ENCODE measurements at regions not wholly inside any gene's neighbourhood (a gene's known extent, or its start where the extent isn't known, plus 50 kb on each side); places are given as distances from the start of the nearest gene placed in this dataset.
"Not testable (repeated sequence)": the region's sequence is repeated elsewhere in the genome, so short reads cannot be mapped to it uniquely, and the experiment has no call there.

DNA sequence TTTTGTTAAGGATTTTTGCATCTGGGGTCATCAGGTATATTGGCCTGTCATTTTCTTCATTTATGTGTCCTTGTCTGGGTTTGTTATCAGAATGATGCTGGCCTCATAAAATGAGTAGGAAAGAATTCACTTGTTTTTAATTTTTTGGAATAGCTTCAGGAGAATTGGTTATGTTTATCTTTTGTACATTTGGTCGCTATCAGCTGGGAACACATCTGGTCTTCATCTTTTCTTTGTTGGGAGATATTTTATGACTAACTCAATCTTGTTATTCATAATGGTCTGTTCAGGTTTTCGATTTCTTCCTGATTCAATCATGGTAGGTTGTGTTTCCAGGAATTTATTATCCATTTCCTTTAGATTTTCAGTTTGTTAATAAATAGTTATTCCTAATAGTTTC lies 207.5 kb upstream of the ASCC3 start:
- DNase-seq = no peak
- no peaks in the 10 kb centered on the region for H3K4me1 Mint-ChIP-seq (ENCODE audit: low read depth)
- intact Hi-C loops (cut with micrococcal nuclease) = no loop called here
- H3K9me3 Mint-ChIP-seq = peaks cover 10% of the 10 kb centered on the region
- no peak overlapping the region for H3K27ac Mint-ChIP-seq
- H3K36me3 Mint-ChIP-seq (ENCODE audit: low read depth) = no peaks in the 10 kb centered on the region
- peaks cover 7% of the 10 kb centered on the region for H3K27me3 Mint-ChIP-seq (ENCODE audit: low read depth)
- CTCF ChIA-PET = no interaction called here
- no peak overlapping the region for H3K4me3 Mint-ChIP-seq

DNA sequence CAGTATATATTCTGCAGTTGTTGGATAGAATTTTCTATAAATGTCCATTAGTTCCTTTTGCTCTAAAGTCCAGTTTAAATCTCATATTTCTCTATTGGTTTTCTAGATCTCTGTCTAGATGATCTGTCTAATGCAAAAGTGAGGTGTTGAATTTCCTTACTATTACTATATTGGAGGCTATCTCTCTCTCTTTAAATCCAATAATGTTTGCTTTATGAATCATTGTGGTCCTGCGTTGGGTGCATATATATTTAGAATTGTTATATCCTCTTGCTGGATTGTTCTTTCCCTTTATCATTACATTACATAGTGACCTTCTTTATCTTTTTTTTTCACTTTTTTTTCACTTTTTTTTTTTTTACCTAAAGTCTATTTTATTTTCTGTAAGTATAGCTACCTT lies 208.5 kb upstream of the ASCC3 start:
- intact Hi-C loops (cut with micrococcal nuclease) = no loop called here
- no peak for DNase-seq
- H3K4me1 Mint-ChIP-seq (ENCODE audit: low read depth) = no peaks in the 10 kb centered on the region
- H3K4me3 Mint-ChIP-seq = no peak overlapping the region
- CTCF ChIA-PET = no interaction called here
- no peak overlapping the region for H3K27ac Mint-ChIP-seq
- H3K36me3 Mint-ChIP-seq (ENCODE audit: low read depth) = no peaks in the 10 kb centered on the region
- peaks cover 7% of the 10 kb centered on the region for H3K27me3 Mint-ChIP-seq (ENCODE audit: low read depth)
- peaks cover 10% of the 10 kb centered on the region for H3K9me3 Mint-ChIP-seq

- peaks cover 7% of the 10 kb centered on the region for H3K27me3 Mint-ChIP-seq (ENCODE audit: low read depth)
- H3K4me3 Mint-ChIP-seq = no peak overlapping the region
- CTCF ChIA-PET = no interaction called here
- no peak overlapping the region for H3K27ac Mint-ChIP-seq
- H3K36me3 Mint-ChIP-seq (ENCODE audit: low read depth) = no peaks in the 10 kb centered on the region
- H3K9me3 Mint-ChIP-seq = peaks cover 10% of the 10 kb centered on the region
- H3K4me1 Mint-ChIP-seq (ENCODE audit: low read depth) = no peaks in the 10 kb centered on the region
- DNase-seq = no peak
- intact Hi-C loops (cut with micrococcal nuclease) = no loop called here
These were observed 209.2 kb upstream of the ASCC3 start for GRCh38 chr6:101090281-101090680.

DNA sequence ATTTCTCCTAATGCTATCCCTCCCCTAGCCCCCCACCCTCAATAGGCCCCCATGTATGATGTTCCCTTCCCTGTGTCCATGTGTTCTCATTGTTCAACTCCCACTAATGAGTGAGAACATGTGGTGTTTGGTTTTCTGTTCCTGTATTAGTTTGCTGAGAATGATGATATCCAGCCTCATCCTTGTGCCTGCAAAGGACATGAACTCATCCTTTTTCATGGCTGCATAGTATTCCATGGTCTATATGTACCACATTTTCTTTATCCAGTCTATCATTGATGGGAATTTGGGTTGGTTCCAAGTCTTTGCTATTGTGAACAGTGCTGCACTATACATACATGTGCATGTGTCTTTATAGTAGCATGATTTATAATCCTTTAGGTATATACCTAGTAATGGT lies 217.5 kb upstream of the ASCC3 start:
- H3K27ac Mint-ChIP-seq; DNase-seq; H3K9me3 Mint-ChIP-seq; H3K36me3 Mint-ChIP-seq (ENCODE audit: low read depth); H3K4me3 Mint-ChIP-seq; H3K4me1 Mint-ChIP-seq (ENCODE audit: low read depth); CTCF ChIA-PET; H3K27me3 Mint-ChIP-seq (ENCODE audit: low read depth); intact Hi-C loops (cut with micrococcal nuclease): not testable (repeated sequence)

DNA sequence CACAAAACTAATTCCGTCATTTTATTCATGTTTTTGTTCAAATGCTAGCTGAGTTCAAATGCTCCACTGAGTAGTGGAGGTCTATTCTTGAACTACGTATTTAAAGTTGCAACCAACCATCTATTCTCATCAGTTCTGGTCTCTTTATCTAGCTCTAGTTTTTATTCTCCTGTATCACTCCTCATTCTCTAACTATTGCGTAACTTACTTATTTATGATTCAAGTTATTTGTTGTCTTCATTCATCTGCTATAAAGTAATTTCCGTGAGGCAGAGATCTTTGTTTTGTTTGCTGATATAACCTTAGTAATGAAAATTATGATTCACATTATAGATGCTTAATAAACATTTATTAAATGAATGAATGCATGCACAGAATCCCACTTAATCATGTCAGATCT lies 221.6 kb upstream of the ASCC3 start:
- CTCF ChIA-PET = no interaction called here
- DNase-seq = no peak
- Mint-ChIP-seq H3K4me1 (ENCODE audit: low read depth) (no peaks in the 10 kb centered on the region), H3K27ac (no peak overlapping the region), H3K36me3 (ENCODE audit: low read depth) (no peaks in the 10 kb centered on the region), H3K9me3 (peaks cover 3% of the 10 kb centered on the region), H3K27me3 (ENCODE audit: low read depth) (peaks cover 2% of the 10 kb centered on the region), H3K4me3 (no peak overlapping the region)
- intact Hi-C loops (cut with micrococcal nuclease) = no loop called here

GRCh38 chr6:101108286-101108685 lies 227.2 kb upstream of the ASCC3 start:
- Mint-ChIP-seq H3K27ac (no peak overlapping the region), H3K9me3 (no peaks in the 10 kb centered on the region), H3K4me3 (no peak overlapping the region), H3K27me3 (ENCODE audit: low read depth) (no peaks in the 10 kb centered on the region), H3K4me1 (ENCODE audit: low read depth) (no peaks in the 10 kb centered on the region), H3K36me3 (ENCODE audit: low read depth) (no peaks in the 10 kb centered on the region)
- DNase-seq = no peak
- intact Hi-C loops (cut with micrococcal nuclease) = no loop called here
- CTCF ChIA-PET = interaction anchor here (0.6 kb wide), 1 partner anchor 1965 kb away, joined by 3 read pairs; no protein-coding TSS in a partner anchor

DNA sequence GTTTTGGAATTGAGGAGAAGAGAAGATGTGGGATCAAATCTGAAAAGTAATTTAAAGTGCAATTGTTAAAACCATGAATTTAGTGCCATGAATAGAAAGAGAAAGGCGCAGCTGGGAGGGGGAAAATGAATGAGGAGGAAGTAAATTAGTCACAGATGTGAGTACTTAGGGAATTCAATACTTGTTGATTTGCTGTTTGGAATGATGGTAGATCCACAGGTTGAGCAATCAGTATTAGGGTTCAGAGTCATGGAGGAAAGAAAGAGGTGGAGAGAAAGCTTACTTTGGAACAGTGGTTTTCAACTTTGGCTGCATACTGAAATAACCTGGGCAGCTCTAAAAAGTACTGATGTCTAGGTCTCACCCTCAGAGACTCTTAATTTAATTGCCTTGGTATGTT lies 229.7 kb upstream of the ASCC3 start:
- Mint-ChIP-seq H3K9me3 (no peaks in the 10 kb centered on the region), H3K27ac (no peak overlapping the region), H3K27me3 (ENCODE audit: low read depth) (no peaks in the 10 kb centered on the region), H3K4me3 (no peak overlapping the region), H3K36me3 (ENCODE audit: low read depth) (no peaks in the 10 kb centered on the region), H3K4me1 (ENCODE audit: low read depth) (no peaks in the 10 kb centered on the region)
- intact Hi-C loops (cut with micrococcal nuclease) = no loop called here
- CTCF ChIA-PET = no interaction called here
- DNase-seq = no peak

DNA sequence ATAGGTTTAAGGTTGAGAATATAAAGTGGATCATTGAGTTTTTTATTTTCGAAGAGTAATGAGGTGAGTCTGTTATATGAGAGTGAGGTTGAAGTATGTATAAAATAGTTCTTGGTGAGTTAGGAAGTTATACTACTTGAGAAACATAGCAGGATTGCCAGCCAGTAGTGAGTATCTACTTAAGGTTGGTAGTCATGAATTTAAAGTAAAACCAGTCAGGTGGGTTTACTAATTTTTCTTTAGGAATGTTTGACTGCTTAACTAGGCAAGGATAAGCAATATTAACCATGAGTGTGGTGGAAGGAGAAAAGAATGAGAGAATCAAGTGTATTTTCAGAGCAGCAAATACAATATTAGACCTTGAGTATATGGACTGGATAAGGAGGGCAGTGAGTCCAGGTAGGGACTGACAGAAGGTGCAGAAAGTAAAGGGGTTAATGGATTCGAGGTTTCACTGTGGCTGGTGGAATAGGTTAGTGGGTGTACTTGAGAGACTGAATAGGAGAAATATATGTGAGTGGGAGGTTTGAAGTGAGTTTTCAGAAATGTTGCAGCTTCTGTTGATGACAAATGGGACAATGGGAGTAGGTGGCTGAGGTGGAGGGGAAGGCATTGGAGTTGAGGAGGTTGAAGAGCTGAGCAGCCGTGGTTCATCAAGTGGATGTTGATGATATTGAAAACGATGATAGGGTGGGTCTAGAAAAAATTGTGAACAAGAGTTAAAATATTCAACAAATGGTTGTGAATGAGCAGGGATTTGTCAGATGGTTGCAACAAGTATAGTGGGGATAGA lies 232.5 kb upstream of the ASCC3 start:
- DNase-seq = no peak
- Mint-ChIP-seq H3K27me3 (ENCODE audit: low read depth) (no peaks in the 10 kb centered on the region), H3K27ac (no peak overlapping the region), H3K4me3 (no peak overlapping the region), H3K4me1 (ENCODE audit: low read depth) (no peaks in the 10 kb centered on the region), H3K9me3 (no peaks in the 10 kb centered on the region), H3K36me3 (ENCODE audit: low read depth) (no peaks in the 10 kb centered on the region)
- CTCF ChIA-PET = interaction anchor here (0.7 kb wide), 1 partner anchor 1123 kb away, joined by 3 read pairs; no protein-coding TSS in a partner anchor
- intact Hi-C loops (cut with micrococcal nuclease) = no loop called here

DNA sequence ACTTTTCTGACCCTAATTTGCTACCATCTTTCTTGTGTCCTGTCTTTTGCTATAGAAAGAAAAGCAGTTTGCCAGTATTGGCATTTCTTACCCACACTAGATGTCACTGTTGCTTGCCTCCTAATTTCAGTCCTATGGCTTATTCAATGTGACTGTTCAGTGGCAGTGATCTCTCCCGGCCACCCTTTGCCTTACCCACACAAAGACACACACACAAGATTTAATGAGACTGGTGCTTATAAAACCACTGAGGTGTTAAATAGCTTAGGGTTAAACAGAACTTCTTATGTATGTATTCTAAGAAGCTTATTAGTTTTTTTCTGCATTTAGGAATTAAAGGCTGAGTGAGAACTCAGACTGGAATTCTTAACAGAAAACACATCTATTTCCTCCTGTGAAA lies 233.6 kb upstream of the ASCC3 start:
- intact Hi-C loops (cut with micrococcal nuclease) = no loop called here
- no peak overlapping the region for H3K4me3 Mint-ChIP-seq

GRCh38 chr6:101116337-101116736 lies 235.2 kb upstream of the ASCC3 start:
- no peak for DNase-seq
- intact Hi-C loops (cut with micrococcal nuclease) = no loop called here
- Mint-ChIP-seq H3K36me3 (ENCODE audit: low read depth) (no peaks in the 10 kb centered on the region), H3K9me3 (no peaks in the 10 kb centered on the region), H3K4me1 (ENCODE audit: low read depth) (no peaks in the 10 kb centered on the region), H3K27me3 (ENCODE audit: low read depth) (no peaks in the 10 kb centered on the region), H3K27ac (no peak overlapping the region), H3K4me3 (no peak overlapping the region)
- CTCF ChIA-PET = no interaction called here

More for the DNA sequence above, 233.6 kb upstream of the ASCC3 start:
- no peak overlapping the region for H3K27ac Mint-ChIP-seq
- no peaks in the 10 kb centered on the region for H3K27me3 Mint-ChIP-seq (ENCODE audit: low read depth)
- CTCF ChIA-PET = interaction anchor here (0.6 kb wide), 1 partner anchor 21 kb away, joined by 8 read pairs; no protein-coding TSS in a partner anchor
- no peak for DNase-seq
- no peaks in the 10 kb centered on the region for H3K36me3 Mint-ChIP-seq (ENCODE audit: low read depth)
- no peaks in the 10 kb centered on the region for H3K4me1 Mint-ChIP-seq (ENCODE audit: low read depth)
- H3K9me3 Mint-ChIP-seq = no peaks in the 10 kb centered on the region

DNA sequence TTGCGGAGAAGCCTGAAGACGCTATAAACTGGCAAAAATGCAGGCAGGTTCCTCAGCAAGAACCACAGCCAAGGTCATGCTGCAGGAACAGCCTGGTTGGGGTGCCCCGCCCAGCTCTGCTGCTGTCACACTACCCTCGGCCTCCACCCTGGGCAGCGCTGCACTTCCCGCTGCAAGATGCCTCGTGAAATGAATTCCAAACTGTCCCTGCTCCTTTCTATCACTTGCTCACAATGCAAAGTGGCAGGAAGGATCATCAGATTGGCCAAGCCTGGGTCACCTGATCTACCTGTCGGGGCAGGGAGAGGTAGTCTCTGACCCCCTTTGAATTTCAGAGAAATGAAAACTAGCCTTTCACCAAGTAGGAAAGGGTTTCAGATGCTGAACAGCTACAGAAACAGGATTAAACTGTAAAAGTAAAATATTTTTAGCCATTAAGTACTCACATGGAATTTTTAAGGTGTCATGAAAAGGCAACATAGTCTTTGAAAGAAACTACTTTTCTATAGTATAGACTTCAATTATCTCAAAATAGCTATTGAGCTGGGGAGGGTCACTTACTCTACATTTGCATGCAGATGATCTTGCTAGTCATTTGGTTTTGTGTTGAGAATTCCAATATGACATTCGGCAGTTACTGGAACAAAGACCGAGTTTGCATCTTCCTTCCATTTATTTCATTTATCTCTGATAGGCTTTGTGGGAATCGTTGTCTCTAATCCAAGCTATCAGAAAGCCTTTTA lies 236.4 kb upstream of the ASCC3 start:
- DNase-seq = no peak
- Mint-ChIP-seq H3K36me3 (ENCODE audit: low read depth) (no peaks in the 10 kb centered on the region), H3K4me1 (ENCODE audit: low read depth) (no peaks in the 10 kb centered on the region), H3K27me3 (ENCODE audit: low read depth) (no peaks in the 10 kb centered on the region), H3K27ac (no peak overlapping the region), H3K9me3 (no peaks in the 10 kb centered on the region), H3K4me3 (no peak overlapping the region)
- intact Hi-C loops (cut with micrococcal nuclease) = no loop called here
- CTCF ChIA-PET = interaction anchor here (0.6 kb wide), 1 partner anchor 411 kb away, joined by 4 read pairs; no protein-coding TSS in a partner anchor

DNA sequence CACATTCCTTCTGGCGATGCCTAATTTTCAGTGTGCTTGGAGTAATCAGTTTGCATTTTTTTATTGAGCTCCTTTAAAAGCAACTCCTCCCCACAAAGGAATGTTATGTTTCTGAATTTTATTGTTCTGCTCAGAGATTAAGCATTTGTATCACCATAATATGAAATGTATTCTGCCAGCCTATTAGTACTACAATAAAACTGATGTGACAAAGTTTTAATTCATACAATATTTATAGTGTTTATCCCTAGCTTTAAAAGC lies 236.9 kb upstream of the ASCC3 start:
- CTCF ChIA-PET = interaction anchor here (0.6 kb wide), 1 partner anchor 412 kb away, joined by 4 read pairs; no protein-coding TSS in a partner anchor
- Mint-ChIP-seq H3K27me3 (ENCODE audit: low read depth) (no peaks in the 10 kb centered on the region), H3K4me1 (ENCODE audit: low read depth) (no peaks in the 10 kb centered on the region), H3K27ac (no peak overlapping the region), H3K9me3 (no peaks in the 10 kb centered on the region), H3K36me3 (ENCODE audit: low read depth) (no peaks in the 10 kb centered on the region), H3K4me3 (no peak overlapping the region)
- DNase-seq = no peak
- intact Hi-C loops (cut with micrococcal nuclease) = no loop called here

DNA sequence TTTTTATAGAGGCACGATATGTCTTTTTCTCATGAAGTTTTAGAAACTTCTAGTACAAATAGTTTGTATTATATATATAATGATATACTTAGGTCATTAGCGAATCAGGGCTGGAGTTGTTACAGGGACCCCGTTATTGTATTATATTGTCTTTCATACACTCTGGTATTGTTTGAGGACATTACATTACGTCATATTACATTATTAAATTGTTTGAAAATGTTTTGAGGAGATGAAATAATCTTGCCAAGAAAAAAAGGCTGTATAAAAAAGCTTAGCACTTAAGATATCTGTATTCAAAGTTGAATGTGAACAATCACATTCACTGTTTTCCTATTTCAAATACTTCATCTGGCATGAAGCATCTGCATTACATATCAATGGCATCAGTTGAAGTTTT lies 239.6 kb upstream of the ASCC3 start:
- no peaks in the 10 kb centered on the region for H3K27me3 Mint-ChIP-seq (ENCODE audit: low read depth)
- no peaks in the 10 kb centered on the region for H3K9me3 Mint-ChIP-seq
- CTCF ChIA-PET = no interaction called here
- intact Hi-C loops (cut with micrococcal nuclease) = no loop called here
- H3K4me3 Mint-ChIP-seq = no peak overlapping the region
- no peaks in the 10 kb centered on the region for H3K36me3 Mint-ChIP-seq (ENCODE audit: low read depth)
- H3K27ac Mint-ChIP-seq = no peak overlapping the region
- no peaks in the 10 kb centered on the region for H3K4me1 Mint-ChIP-seq (ENCODE audit: low read depth)
- DNase-seq = no peak

All from activated naive CD4-positive, alpha-beta T cell treated with anti-CD3 and anti-CD28 coated beads for 36 hours (primary cell).